Activated gamma-delta T cell (primary cell): ENCODE measurements at regions not wholly inside any gene's neighbourhood (a gene's known extent, or its start where the extent isn't known, plus 50 kb on each side); places are given as distances from the start of the nearest gene placed in this dataset.
"Not testable (repeated sequence)": the region's sequence is repeated elsewhere in the genome, so short reads cannot be mapped to it uniquely, and the experiment has no call there.

Experiments used
- DNase-seq: peaks from one replicate; lab custom pipeline; 2025; lab: John Stamatoyannopoulos, UW

DNA sequence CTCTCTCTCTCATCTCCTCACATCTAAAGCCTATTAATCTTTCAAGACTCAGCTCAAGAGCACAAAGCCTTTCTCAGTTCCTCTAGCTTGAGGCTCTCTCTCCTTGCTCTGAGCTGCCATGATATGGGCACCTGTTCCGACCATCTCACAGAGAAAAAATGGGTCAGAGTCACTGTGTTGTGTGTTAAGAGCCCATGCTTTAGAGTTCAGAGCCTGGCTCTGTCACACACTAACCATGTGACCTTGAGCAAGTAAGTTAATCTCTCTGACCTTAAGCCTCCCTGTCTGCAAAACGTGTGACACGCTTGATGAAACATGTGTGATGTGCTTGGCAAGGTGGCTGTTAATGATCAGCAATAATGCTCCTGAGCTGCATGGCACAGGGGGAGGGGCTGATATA lies 245.2 kb downstream of the DLEU7 start:
- no peak for DNase-seq

DNA sequence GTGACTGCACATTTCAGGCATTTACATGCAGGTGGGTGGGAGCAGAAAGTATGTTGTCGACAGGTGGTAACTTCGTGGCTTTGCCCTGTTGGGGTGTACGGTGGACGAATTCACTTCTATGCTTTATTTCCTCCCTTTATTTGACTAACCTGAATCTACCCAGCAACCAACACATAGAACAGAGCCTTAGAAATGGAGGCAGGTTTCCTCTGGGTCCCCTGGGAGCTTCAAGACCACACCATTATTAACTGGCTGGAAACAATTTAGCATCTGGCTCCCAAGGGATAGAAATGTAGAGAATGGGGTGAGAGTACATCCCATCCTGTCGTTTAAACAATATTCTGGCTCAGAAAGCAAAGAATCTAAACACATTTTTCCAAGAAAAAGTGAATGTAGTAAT lies 244.4 kb downstream of the DLEU7 start:
- no peak for DNase-seq

DNA sequence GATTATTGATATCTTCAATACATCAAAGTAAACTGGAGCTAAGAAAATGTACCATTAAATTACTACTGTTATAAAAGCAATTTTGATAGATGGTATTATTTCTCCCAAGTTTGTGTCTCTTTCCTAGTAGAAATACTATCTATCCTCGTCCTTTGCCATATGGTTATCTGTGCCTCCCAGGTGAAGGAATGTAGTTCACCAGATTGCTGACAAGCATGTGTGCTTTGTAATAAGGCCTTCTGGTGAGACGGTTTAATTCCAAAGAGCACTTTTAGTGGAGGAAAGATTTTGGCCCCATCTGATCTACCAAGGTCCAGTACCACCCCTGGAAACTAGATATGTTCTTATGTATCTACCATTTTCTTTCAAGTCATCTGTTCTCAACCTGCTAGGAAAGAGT lies 243.6 kb downstream of the DLEU7 start:
- no peak for DNase-seq

DNA sequence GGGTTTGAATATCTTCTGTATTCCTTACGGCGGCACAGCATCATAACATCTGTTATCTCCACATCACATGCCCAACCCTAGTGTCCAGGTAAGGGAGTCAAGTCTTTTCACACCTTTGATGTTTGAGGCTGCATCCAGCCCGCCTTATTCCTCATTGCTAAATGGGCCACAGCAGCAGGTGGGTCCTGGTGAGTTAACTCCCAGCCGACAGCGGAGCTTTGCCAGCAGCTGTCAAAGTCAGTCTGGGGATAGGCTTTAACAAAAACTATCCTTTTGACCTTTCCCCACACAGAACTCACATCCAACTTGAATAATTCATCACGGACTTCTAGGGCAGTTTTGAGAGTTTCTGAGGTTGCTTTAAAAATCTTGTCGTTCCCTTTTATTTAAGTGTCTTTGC lies 235.1 kb downstream of the DLEU7 start:
- no peak for DNase-seq

- DNase-seq = no peak
These were observed 234.5 kb downstream of the DLEU7 start for GRCh38 chr13:50609011-50609410.

DNA sequence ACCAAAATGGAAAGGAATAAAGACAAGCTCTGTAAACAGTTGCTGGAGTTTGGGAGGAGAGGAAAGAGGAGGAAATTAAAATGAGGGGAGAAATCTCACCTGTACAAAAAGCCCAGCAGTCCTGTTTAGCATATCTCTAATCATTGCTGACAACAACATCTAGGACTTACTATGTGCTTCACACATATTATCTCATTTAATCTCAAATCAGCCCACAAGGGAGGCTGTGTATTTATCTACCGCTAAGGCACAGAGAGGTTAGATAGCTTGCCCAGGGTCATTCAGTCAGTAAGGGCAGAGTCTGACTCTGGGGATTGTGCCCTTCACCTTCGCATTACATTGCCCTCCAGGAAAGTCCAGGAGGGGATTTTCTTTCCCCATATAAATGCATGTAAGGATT lies 233.3 kb downstream of the DLEU7 start:
- no peak for DNase-seq

DNA sequence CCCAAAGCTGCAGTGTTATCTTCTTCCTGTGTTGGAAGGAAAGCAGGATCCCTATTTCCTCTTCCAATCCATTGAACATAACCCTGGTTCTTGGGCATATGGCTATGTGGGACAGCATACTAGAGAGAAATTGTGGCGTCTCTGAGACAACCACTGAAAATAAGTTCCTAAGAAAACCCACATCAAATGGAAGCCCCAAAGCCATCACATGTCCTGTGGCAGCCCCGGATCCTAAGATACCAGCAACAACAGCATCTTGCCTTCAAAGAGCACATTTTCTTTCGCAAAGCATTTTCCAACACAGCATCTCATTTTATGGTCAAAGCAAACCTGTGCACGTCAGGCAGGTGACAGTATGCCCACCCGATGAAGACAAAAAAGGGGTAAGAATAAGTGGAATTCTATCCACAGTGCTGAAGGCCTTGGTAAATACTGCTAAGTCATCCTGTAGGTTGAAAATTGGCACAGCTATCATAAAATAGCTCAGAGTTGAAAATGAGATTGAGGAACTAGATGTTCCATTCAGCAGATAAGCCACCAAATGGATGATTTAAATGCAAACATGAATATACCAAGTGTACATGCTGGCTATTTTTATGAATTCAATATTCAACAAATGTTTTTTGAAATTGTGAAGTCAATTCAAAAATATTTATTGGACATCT lies 232.2 kb downstream of the DLEU7 start:
- no peak for DNase-seq

GRCh38 chr13:50612717-50613116 lies 230.8 kb downstream of the DLEU7 start:
- DNase-seq = no peak

GRCh38 chr13:50613356-50613831 lies 230.1 kb downstream of the DLEU7 start:
- no peak for DNase-seq

GRCh38 chr13:50615234-50615633 lies 228.3 kb downstream of the DLEU7 start:
- DNase-seq = no peak

GRCh38 chr13:50616101-50616500 lies 227.4 kb downstream of the DLEU7 start:
- DNase-seq = no peak

GRCh38 chr13:50617134-50617721 lies 226.3 kb downstream of the DLEU7 start:
- DNase-seq = no peak

- DNase-seq = no peak
These were observed 225.3 kb downstream of the DLEU7 start for GRCh38 chr13:50618206-50618605.

GRCh38 chr13:50626101-50626547 lies 217.4 kb downstream of the DLEU7 start:
- no peak for DNase-seq

GRCh38 chr13:50627111-50627510 lies 216.4 kb downstream of the DLEU7 start:
- no peak for DNase-seq

GRCh38 chr13:50628512-50628911 lies 215.0 kb downstream of the DLEU7 start:
- not testable (repeated sequence) for DNase-seq

GRCh38 chr13:50629497-50629896 lies 214.0 kb downstream of the DLEU7 start:
- DNase-seq = no peak

DNA sequence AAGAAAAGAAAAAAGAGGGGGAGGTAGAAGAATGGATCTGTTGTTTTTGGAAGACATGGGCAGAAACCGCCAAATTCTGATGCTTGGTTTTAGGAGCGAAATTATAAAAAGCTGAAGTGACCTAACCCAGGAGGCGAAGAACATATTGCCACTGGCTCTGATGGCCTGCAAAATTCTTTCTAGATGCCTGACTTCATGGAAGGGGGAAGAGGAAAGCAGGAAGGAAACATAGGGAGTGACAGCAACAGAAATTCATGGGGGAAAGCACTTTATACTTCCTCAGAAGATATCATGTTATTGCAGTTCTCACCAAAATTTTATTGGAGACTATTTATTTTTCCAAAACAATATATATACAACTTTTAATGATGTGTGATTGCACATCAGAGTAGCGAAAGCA lies 213.5 kb downstream of the DLEU7 start:
- DNase-seq = no peak

GRCh38 chr13:50631041-50631440 lies 212.5 kb downstream of the DLEU7 start:
- no peak for DNase-seq

DNA sequence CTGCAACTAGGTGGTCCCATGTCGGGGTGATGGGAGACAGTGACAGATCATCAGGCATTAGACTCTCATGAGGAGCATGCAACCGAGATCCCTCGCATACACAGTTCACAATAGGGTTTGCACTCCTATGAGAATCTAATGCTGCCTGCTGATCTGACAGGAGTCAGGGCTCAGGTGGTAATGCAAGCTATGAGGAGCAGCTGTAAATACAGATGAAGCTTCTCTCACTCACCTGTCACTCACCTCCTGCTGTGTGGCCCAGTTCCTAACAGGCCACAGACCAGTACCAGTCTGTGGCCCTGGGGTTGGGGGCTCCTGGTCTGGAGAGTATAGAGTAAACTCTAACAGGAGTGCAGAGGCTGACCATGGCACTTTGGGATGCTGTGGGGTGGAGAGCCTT lies 209.2 kb downstream of the DLEU7 start:
- DNase-seq = no peak

DNA sequence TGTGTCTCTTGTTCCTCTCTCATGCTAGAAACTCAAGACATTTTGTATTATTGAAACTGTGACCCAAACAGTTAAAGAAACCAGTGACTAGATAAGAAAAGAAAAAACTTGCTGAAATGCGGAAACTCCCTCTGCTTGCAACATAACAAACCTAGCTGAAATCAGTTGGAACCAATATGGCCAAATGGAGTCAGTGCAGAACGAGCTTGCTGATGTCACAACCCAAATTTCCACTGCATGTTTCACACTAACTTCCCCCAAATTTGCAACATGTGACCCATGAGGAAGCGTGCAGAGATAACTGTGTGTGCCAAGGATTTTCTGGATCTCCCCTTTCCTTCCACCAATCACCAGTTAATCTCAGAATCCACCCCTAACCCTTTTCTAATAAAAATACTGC lies 208.0 kb downstream of the DLEU7 start:
- DNase-seq = no peak

GRCh38 chr13:50636007-50636704 lies 207.3 kb downstream of the DLEU7 start:
- DNase-seq = no peak

- no peak for DNase-seq
These were observed 200.4 kb downstream of the DLEU7 start for GRCh38 chr13:50643060-50643459.
